Myocyte (in vitro differentiated cells): ENCODE measurements at regions not wholly inside any gene's neighbourhood (a gene's known extent, or its start where the extent isn't known, plus 50 kb on each side); places are given as distances from the start of the nearest gene placed in this dataset.
"Not testable (repeated sequence)": the region's sequence is repeated elsewhere in the genome, so short reads cannot be mapped to it uniquely, and the experiment has no call there.

Experiments used
- DNase-seq: peaks from one replicate; pipeline ENCODE4 v3.0.0-alpha.2; 2012; ENCODE audit warnings: low read depth

DNA sequence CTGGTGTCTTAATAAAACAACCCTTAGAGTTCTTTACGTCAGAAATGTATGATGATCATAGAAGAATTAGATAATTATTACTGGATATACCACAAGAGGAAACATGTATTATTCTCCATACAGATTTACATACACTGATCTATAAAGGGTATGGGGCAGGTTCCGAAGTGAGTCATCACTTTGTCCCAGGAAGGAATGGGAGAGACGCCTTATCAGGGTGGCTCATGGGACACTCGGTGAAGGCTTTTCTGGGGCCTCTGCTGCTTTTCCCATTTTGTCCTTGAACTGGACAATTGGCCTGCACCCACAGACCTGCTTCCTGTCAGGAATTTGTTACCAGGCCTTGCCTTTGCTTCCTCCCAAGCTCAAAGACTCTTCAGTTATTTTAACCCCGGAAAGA, 233.8 kb upstream of the RUNX1 start:
- DNase-seq = no peak

DNA sequence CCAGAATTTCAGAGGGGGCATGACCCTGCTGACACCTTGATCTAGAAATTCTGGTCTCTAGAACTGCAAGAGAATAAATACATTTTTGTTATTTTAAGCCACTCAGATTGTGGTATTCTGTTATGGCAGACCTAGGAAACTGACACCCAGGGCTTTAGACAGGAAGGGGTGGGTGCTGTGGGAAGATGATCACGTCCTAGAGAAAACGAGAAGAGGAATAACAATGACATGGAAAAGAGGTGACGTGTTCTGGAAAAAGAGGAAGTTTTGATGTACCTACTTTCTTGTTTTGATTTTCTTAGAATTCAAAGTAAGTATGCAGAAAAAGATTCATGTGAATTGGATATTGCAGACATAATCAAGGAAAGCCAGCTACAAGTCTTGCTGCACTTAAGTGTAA, 232.9 kb upstream of the RUNX1 start:
- peak; percentile 53 for DNase-seq

DNA sequence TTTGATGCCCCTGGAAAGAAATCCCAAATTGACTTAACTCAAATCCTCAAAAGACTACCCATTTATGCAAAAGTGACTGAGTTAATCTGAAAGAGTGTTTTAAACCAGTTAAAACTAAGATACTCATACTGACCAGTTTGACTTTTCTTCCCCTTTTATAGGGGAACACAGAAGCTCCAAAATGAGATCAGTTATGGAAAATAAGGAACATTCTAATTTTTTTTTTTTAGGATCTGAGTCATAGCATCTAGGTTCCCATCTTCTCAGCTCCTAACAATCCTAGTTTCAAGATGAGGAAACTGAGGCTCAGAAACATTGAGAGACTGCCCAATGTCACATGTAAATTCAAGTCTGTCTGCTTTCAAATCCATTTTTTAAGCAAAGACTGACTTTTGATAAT, 231.1 kb upstream of the RUNX1 start:
- DNase-seq = no peak

DNA sequence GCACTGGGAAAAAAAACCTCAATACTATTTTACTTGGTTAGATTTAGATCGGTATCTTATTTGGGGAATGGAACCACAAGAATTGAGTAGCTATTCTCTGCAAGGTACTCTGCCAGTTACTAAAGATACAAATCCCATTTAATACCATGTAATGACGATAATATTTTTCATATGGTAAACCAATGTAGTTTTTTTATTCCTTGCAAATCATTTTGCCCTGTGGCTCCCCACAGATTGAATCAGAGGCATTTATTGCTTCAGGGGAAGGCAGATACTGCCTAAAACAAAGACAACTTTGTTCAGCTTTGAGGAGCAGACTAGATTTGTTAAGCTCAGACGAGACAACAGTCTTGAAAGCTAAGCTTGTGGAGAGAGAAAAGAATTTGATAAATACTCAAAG, 226.7 kb upstream of the RUNX1 start:
- peak; percentile 38 for DNase-seq

DNA sequence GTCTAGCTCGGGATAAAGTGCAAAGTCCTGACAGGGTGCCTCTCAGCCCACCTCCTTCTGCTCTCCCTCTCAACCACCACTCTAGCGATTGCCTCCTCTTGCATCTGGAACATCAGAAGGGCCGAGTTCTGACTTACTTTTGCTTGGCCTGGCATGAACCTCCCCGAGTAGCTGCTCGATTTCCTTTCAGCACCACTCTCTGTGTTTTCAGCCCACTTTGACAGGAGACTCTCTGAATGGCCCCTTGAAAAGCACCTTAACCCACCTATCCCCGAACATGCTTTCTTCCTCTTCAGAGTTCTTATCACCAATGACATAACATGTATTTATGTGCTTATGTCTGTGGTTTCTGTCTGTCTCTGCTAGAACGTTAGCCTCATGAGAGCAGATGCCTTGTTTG, 225.8 kb upstream of the RUNX1 start:
- DNase-seq = no peak

DNA sequence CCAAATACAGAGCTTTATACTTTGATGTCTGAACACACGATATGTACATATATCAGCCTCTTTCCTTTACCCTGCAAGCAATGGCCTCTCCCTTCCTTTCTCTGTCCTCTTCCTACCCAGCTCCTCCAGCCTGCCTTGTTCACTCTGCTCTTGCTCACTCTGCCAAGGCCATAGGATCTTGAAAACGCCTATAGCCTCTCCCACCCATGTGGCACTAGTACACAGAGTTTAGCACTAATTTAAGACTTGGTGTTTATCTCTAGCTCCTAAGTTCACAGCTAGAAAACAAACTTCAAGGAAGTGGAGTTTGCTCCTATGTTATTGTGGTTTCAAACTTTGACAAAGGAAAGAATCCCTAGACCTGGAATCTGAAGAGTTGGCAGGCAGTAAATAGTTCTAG, 225.0 kb upstream of the RUNX1 start:
- DNase-seq = no peak

DNA sequence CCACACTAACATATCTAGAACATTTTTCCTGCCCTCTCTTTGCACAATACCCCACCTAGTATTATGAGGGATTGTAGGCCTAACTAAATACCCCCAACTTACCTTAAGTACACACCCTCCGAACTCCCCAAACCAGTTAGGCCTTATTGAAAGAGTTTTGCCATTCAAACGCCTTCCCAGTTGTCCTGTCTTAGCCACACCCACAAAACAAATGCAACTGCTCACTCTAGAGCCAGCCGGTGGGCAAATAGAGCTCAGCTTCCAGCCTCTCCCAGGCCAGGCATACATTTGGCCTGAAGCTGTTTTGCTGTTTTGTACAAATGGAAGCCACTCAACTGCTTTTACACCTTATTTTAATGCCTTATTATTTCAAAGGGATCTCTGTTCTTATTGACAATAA, 224.2 kb upstream of the RUNX1 start:
- DNase-seq = peak; percentile 60

DNA sequence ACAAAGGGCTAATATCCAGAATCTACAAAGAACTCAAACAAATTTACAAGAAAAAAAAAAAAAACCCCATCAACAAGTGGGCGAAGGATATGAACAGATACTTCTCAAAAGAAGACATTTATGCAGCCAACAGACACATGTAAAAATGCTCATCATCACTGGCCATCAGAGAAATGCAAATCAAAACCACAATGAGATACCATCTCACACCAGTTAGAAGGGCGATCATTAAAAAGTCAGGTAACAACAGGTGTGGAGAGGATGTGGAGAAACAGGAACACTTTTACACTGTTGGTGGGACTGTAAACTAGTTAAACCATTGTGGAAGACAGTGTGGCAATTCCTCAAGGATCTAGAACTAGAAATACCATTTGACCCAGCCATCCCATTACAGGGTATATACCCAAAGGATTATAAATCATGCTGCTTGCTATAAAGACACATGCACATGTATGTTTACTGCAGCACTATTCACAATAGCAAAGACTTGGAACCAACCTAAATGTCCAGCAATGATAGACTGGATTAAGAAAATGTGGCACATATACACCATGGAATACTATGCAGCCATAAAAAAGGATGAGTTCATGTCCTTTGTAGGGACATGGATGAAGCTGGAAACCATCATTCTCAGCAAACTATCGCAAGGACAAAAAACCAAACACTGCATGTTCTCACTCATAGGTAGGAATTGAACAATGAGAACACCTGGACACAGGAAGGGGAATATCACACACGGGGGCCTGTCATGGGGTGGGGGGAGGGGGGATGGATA, 222.4 kb upstream of the RUNX1 start:
- DNase-seq = not testable (repeated sequence)

DNA sequence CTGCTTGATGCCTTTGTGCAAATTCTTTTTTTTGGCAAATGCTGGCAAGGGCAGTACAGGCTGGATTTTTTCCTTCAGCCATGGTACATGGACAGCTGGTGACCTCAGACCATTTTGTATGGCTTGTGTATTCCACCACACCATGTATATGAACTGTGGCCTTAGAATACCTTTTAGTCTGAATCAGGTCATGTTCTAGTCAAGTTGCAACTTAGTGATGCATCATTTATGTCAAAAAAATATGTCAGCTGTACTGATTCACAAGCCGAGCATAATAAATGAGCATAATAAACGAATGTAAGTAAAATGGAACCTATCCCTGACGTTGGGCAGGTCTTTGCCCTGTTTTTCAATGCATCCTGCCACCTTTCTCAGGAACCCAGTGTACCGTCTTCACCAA, 219.7 kb upstream of the RUNX1 start:
- DNase-seq = no peak

DNA sequence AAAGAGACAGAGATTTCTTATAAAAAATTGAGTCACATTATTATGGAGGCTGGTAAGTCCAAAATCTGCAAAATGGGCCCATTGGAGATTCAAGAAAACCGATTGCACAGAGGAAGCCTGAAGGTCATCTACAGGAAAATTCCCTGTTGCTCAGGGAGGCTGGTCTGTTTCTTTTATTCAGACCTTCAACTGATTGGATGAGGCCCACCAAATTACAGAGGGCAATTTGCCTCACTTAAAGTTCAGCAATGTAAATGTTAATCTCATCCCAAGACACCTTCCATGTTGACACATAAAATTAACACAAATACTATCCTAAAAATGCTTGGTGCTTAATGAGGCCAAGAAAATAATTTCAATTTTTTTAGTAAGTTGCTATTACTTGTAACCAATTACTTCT, 219.2 kb upstream of the RUNX1 start:
- no peak for DNase-seq

DNA sequence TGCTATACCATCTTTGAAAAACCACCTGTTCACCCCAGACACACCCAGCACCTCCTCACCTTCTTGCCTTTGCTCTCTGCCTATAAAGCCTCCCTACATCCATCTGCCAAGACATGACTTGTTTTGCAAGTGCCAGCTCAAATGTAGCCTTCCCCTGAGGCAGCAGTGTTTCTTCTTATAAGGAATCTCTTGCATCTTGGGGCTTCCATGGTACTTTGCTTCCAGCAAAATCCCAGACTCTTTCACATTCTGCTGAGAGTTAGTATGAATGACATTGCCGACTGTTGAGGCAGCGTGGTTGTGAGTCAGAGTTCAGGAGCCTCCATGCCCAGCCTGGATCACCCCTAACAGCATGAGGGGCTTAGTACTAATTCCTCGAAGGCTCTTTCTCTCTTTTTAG, 217.4 kb upstream of the RUNX1 start:
- peak; percentile 45 for DNase-seq

DNA sequence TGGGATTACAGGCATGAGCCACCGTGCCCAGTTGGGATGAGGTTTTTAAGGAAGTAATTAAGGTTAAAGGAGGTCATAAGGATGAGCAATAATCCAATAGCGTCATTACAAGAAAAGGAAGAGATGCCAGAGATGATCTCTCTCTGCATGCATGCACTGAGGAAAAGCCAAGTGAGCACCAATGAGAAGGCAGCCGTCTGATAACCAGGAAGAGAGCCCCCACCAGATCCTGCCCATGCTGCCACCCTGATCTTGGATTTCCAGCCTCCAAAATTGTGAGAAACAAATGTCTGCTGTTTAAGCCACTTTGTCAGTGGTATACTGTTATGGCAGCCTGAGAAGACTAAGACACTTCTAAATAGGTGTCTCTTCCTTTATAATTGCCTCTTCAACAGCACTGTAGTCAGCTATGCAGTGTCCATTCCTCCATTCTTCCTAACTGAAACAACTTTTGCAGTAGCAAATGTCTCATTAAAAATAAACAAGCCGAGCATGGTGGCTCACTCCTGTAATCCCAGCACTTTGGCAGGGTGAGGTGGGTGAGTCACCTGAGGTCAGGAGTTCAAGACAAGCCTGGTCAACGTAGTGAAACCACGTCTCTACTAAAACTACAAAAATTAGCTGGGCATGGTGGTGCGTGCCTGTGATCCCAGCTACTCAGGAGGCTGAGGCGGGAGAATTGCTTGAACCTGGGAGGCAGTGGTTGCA, 216.2 kb upstream of the RUNX1 start:
- peak; percentile 28 for DNase-seq

DNA sequence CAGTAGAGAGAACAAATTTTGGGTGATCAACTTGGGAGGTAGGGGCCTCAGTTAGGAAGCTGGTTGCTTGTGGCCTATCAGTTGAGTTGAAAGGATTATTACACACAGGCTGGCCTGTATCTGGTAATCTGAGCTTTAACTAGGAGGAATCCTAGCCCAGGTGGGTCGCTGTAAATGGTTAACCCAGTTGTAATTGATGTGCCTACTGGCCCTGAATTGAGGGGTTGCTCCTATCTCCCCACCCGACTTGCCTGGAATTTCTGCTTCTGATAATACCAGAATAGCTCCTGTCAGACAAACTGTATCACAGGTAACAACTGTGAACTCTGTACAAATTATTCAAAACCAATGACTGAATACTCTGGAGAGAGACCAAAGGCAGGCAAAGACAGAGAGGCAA, 210.4 kb upstream of the RUNX1 start:
- DNase-seq = no peak

DNA sequence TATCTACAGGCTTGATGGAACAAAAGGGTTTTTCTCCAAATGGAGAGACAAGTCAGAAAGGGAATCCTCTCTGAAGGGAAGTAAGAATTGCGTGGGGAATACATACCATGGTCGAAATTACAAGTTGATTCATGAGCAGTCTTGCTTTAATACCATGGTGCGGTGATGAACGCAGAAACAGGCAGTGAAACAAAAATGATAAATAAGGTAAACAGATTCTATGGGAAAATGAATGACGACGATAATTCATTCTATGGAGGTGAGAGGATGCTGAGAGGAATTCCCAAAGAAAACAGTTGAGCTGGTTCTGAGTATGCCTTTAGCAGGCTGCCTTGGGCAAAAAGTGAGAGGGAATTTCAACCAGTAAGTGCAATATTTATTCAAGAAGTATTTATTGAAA, 209.4 kb upstream of the RUNX1 start:
- DNase-seq = no peak

DNA sequence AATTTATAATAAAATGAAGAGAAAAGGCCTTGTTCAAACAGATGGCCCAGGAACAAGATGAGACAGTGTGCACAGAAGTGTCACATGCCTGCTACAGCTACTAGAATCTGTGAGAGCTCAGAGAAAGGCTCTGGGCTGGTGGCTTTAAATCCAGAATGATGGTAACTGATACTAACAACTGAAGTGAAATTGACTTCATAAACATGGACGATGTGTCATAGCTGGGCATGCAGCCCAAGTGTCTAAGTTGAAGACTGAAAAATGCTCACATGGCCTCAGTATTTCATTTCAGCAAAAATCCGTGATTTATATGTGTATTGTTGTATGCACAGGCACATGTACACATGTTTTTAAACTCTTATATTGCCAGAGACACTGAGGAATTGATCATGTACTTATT, 208.3 kb upstream of the RUNX1 start:
- peak; percentile 94 for DNase-seq

DNA sequence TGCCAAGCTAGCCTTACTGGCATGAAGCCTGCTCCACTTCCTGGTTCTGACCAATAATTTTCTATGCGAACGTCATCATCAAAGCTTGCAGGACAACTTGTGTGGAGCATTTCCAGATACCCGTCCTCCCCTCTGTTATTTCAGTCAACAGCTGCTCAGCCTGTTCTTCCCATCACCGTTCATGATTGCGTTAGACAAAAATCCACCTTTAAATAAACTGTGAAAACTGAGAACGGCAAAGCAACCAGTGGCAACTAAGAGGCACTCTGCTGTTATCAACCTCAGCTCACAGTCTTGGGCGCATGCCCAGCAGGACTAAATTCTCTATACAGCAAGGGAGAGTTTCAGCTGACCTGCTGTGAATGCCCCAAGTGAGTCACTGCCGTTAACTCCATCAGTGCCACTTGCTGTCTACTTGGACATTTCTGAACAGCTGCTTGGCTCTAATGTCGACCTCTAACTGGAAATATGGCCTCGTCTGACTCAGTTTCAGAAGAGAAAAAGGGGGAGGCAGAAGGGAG, 207.4 kb upstream of the RUNX1 start:
- peak; percentile 100 for DNase-seq

DNA sequence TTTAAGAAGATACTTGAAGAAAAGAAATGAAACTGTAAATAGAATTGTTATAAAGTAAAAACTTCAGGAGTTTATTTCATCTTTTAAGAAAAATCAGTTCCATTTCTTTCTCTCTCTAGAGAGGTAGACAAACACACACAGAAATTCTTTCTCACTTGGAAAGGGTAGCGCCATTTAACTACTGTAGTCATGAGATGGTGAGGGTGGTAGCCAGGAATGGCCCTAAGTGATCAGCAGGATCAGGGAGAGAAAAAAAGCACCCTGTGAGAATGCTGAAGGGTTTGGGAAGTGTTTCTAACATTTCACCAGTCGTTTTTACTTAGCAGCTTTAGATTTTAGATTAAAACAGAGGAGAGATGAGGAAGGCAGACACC, 205.7 kb upstream of the RUNX1 start:
- DNase-seq = peak; percentile 58

DNA sequence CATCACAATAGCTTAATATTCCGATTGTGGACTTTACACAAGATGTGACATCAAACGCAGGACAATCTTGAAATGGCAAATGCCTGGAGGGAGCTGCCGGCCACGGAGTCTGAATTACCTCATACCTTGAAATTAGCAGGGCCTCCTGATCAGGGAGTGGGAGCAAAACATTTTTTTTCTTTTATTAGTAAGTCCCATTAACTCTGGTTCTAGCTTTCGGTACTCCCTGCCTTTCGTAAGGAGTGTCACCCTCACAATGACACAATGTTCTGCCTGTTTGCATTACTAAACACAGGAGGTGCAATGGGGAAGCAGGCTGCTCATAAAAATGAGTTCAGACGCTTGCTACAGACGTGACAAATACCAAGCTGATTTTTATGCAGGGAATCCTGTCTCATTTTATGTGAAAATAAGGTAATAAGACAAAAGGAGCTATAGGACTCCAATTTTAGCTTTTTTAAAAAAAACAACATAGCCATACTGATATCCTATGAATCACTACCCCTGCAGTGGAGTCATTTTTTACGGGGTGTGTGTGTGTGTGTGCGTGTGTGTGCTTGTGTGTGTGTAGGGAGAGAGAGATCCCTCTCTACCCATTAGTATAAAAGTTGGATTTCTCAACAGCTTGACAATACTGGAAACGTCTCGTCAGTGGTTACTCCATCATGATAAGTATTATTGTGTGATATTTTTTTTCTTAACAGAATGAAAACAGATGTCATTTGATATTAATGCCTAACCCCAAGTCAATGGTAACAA, 205.1 kb upstream of the RUNX1 start:
- DNase-seq = peak; percentile 70

DNA sequence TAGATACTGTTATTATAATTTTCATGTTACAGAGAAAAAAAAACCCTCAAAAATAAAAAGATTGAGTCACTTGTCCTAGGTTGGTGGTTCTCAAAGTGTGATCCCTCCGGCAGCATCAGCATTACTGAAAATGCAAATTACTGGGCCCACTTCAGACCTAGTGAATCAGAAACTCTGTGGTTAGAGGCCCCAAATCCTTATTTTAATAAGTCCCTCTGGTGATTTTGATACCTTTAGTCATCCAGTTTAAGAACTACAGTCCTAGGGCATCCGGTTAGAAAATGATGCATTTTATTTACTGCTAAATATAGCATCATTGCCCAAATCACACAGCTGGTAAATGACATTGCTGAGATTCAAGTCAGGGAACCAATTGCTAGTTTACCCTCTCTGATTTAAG, 203.7 kb upstream of the RUNX1 start:
- peak; percentile 70 for DNase-seq

DNA sequence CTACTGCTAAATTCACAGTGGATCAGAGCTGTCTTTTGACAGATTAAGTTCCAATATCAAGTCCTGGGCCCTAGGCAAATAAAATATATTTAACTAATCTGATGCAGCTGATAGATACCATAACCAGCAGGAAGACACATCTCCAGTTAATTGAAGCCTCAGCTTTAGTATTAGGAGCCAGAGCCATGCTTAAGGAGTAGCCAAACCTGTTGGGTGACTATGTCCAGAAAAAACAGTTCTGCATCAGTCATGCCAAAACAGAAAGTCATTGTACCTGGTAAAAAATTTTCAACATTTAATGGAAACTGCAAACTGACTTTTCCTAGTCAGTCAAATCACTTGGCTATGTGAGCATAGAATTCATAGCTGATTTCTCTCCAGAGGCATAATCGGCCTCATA, 200.5 kb upstream of the RUNX1 start:
- DNase-seq = no peak

DNA sequence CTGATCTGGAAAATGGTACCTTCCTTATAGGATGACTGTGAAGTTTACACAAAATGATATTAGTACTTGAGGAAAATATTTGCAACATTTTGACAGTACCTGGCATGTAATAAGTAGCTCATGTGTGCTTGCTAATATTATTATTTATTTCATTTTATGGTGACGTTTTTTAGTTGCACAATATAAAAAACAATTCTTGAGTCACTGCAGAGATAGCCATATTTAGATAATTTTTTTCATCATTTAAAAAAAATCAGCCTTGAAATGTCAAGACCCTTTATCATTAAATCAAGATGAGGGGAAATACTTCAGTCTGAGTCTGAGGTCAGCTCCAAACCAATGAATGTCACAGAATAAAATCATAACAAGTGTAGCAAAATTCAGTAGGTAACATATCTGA, 196.8 kb upstream of the RUNX1 start:
- DNase-seq = no peak

DNA sequence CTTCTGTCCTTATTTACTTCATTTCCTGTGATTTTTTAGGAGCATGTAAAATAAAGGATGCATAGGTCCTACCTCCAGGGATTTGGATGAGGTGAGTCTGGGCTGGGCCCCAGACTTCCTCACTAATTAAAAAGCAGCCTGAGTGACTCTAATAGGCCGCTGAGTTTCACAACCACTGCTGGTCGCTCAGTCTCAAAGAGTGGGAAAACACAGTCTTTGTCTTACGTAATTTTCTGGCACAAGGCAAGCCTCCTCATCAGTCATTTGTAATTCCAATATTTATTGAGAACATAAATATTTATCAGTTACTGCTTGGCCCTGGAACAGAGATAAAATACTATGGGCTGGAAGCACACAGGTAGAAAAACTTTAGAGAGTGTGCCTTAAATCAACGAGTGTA, 195.4 kb upstream of the RUNX1 start:
- no peak for DNase-seq
